Stimulated activated CD4-positive, alpha-beta T cell treated with anti-CD3 and anti-CD28 coated beads, Interleukin-4, amount 100 ng/mL, for 48 hours (primary cell): ENCODE measurements at regions not wholly inside any gene's neighbourhood (a gene's known extent, or its start where the extent isn't known, plus 50 kb on each side); places are given as distances from the start of the nearest gene placed in this dataset.

Experiments
- DNase-seq, 2 donors: peaks; one replicate each; pipeline ENCODE4 v3.0.0-alpha.2; 2020; ENCODE audit warnings: low read depth in 2 of 2

GRCh38 chr1:81634294-81634693 is 166.4 kb upstream of the ADGRL2 start:
- no peak for DNase-seq

DNA sequence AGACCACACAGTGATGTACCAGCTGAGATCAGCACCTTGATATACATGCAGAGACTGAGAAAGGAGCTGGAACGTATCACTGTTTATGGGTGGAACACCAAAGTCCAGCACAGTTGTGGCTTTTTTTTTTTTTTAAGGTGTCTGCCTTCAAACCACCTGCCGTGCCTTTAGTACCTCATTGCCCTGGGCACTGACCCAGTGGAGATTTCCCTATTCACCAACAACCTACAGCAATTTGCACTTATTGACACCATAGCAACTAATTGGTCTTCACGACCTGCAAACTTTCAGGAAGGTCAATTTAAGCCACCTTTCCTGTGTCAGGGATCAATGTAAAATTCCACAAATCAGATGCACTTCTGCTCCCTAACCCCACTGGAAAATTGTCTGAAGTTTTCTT is 181.6 kb upstream of the ADGRL2 start:
- DNase-seq = no peak

DNA sequence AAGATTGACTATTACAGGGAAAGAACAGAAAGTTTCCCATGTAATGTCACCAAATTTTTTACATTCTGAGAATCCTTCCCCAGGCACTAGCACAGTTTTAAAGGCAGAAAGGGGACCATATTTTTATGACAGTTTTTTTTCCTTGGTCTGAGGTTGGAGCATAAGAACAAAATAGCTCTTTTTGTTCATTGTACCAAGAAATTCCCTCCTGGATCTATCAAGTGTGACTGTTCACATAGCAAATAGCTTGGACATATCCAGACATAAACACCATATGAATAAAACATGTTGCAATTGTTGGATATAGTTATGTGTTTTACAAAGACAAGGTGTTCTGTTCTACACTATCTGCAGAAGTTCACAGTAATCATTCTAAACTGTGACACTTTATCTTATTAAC is 182.4 kb upstream of the ADGRL2 start:
- no peak for DNase-seq

- DNase-seq = no peak
Measured at GRCh38 chr1:81617308-81617967, 183.3 kb upstream of the ADGRL2 start.

- no peak for DNase-seq
Measured at GRCh38 chr1:81613803-81614202, 186.9 kb upstream of the ADGRL2 start.

GRCh38 chr1:81607924-81608323 is 192.8 kb upstream of the ADGRL2 start:
- DNase-seq = no peak

GRCh38 chr1:81607086-81607485 is 193.6 kb upstream of the ADGRL2 start:
- no peak for DNase-seq

DNA sequence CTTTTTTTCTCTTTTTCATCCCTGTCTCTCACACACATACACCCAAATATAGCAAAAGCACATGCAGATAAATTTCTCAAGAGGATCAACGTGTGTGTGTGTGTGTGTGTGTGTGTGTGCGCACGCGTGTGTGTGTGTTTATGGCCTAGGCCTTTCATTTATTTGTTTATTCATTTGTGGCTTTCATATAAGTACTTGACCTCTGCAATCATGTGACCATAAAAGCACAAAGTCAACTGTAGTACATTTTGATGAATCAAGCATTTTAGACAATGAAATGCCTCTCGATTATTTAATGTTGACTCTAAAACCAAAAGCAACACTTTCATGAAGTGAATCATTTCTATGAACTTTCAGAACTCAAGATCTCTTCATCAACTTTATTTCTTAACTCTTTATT is 194.1 kb upstream of the ADGRL2 start:
- no peak for DNase-seq

GRCh38 chr1:81605023-81605422 is 195.7 kb upstream of the ADGRL2 start:
- no peak for DNase-seq

- DNase-seq = no peak
Measured at GRCh38 chr1:81600878-81601622, 199.7 kb upstream of the ADGRL2 start.

DNA sequence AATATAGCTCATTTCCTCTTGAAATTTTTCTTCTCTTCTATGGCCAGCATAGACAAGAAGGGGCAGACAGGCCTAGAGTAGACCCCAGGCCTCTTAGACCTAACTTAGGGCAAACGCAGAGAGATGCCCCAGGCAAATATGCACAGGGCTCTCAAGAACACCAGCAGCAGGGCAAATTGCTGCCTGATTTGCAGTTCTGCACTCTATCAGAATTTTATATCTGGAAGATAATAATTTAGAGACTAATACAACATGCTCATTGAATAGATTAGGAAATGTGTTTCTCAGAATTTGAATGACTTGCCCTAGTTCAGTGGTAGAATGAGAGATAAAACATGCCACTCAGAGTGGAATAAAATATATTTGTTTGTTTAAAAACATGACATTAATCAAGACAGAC is 200.4 kb upstream of the ADGRL2 start:
- no peak for DNase-seq

DNA sequence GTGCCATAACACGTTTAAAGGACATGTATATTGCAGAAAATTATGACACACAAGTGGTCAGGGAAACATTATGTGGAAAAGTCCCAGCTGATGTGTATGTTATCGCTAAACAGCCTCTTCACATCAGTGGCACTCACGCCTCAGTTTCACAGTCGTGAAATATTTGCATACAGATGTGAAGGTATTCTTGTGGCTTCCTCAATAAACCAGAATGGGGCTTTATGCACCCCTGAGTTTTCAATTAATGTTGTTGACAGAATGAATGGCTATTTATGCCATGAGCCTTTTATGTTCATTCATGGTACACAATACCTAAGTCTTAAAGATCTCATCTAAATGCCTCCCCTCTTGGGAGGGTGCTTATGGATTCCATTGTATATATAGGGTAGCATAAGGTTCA is 202.1 kb upstream of the ADGRL2 start:
- no peak for DNase-seq

GRCh38 chr1:81597720-81598426 is 202.9 kb upstream of the ADGRL2 start:
- no peak for DNase-seq

DNA sequence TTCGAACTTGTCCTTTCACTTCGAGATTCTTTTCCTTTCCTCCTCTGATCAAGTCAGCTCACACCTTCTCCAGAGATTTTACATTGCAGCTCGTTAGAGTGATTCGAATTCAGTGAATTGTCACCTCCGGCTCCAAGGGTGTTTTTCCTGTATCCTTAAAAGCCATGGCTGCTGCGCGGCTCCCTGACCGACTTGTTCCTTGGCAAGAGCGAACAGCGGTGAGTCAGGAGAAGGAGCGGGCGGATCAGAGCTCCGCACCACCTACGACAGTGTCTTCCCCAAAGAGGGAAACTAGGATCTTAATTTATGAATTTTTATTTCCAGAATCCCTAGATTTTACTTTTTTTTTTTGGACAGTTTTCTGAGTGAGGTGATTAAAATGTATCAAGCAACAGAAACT is 204.4 kb upstream of the ADGRL2 start:
- DNase-seq = no peak

- no peak for DNase-seq
Measured at GRCh38 chr1:81594206-81594605, 206.5 kb upstream of the ADGRL2 start.

GRCh38 chr1:81592233-81592632 is 208.5 kb upstream of the ADGRL2 start:
- DNase-seq = no peak

DNA sequence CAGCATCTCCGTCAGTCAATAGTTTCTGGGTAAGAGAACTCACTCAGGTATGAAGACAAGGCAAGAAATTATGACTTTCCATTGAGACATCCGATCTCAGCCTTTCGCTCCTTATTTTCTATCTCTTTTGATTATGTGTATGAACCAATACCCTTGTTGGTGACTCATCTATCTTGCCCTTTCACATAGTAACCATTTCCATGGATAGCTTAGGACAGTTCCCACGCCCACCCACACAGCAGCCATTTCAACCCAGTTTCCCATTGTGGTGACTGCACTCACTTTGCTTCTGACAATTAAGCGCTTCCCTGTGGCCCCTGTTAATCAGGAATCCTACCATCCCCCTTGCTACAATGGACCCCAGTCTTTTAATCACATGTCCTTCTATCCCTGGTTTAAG is 210.6 kb upstream of the ADGRL2 start:
- DNase-seq = no peak

GRCh38 chr1:81588149-81588548 is 212.6 kb upstream of the ADGRL2 start:
- no peak for DNase-seq

GRCh38 chr1:81587426-81587825 is 213.3 kb upstream of the ADGRL2 start:
- DNase-seq = no peak

DNA sequence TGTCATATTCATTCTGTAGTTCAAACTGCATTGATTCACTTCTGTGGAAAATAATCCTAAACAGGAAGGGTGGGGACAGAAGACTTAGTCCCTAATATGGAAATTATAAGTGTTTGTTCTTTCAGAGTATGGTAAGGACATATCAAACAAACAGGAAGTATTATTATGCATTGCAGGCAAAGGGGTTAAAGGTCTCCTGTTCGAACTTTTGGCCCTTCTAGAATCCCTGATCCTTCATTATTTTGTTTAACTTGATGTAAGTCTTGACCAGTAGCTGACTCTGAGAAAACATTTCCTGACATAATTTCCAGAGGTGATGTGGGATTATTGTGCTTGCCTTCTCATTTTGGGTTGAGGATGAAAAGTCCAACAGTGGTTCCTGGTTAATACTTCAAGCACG is 215.4 kb upstream of the ADGRL2 start:
- DNase-seq = no peak

- DNase-seq = no peak
Measured at GRCh38 chr1:81584398-81584797, 216.3 kb upstream of the ADGRL2 start.

DNA sequence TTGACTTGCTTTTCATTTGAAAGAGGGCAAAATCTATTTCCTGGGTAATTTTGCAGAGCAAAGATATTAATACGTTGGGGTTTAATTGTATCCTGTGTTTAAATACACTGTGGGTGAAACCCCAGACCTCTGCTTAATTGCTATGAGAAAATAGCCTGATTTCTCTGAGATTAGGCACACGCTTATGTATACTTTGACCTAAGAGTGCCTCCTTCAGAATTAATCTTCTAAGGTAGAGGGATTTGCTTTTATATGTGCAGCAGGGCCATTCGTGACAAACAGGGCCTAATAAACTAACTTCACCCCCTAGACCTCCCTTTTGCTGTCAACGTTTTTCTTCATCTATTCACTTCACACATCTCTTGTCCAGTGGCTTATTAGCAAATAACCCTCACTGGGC is 216.9 kb upstream of the ADGRL2 start:
- no peak for DNase-seq

GRCh38 chr1:81582467-81582986 is 218.2 kb upstream of the ADGRL2 start:
- DNase-seq = no peak
